Transverse colon (tissue), 4 donors: ENCODE measurements at regions not wholly inside any gene's neighbourhood (a gene's known extent, or its start where the extent isn't known, plus 50 kb on each side); places are given as distances from the start of the nearest gene placed in this dataset.

Experiments used
- CTCF ChIP-seq, 5 experiments: fragments of 200-600 bp in 3 of 5; fragments of 450-650 bp in 2 of 5; sonication (generic) in 3 of 5; IDR thresholded peaks; 1 replicate in 2 of 5; 2 replicates in 3 of 5; pipeline ENCODE4 v1.5.1; 2016 to 2017; ENCODE audit warnings: antibody characterized with exemption in 5 of 5, inconsistent platforms in 3 of 5, mild to moderate bottlenecking in 2 of 5, moderate library complexity in 1 of 5
- POLR2A ChIP-seq: fragments of 450-650 bp; IDR thresholded peaks from one replicate; pipeline ENCODE4 v1.6.1; 2016; ENCODE audit warnings: antibody characterized with exemption, mild to moderate bottlenecking, moderate library complexity
- POLR2AphosphoS5 ChIP-seq, 3 donors: sonication (generic); formaldehyde crosslinking; IDR thresholded peaks; one replicate each; pipeline ENCODE4 v1.6.1; 2016; ENCODE audit warnings: antibody characterized with exemption in 3 of 3

- TF ChIP-seq CTCF (IDR thresholded peaks at IDR 0.05) = no peak
- TF ChIP-seq POLR2AphosphoS5 (IDR thresholded peaks at IDR 0.05) = no peak
- TF ChIP-seq POLR2A = no peak
Observed at GRCh38 chr22:47600281-47600680, 837.8 kb downstream of the TBC1D22A start.
